Neural crest cell (in vitro differentiated cells): ENCODE measurements at regions not wholly inside any gene's neighbourhood (a gene's known extent, or its start where the extent isn't known, plus 50 kb on each side); places are given as distances from the start of the nearest gene placed in this dataset.
"Not testable (repeated sequence)": the region's sequence is repeated elsewhere in the genome, so short reads cannot be mapped to it uniquely, and the experiment has no call there.

Experiments
- DNase-seq: peaks from one replicate; pipeline ENCODE4 v3.0.0; 2021; ENCODE audit warnings: low read depth, mixed read lengths, low spot score
- H3K27ac Mint-ChIP-seq: one replicate; pipeline ENCODE4 v1.8.0; 2021; ENCODE audit warnings: mild to moderate bottlenecking, mixed read lengths; ENCODE audit not compliant: unreplicated experiment
- H3K27me3 Mint-ChIP-seq: 2 replicates; pipeline ENCODE4 v1.8.0; 2021; ENCODE audit warnings: low read depth, mild to moderate bottlenecking, mixed read lengths
- H3K36me3 Mint-ChIP-seq: 2 replicates; pipeline ENCODE4 v1.8.0; 2021; ENCODE audit warnings: low read depth, mild to moderate bottlenecking, mixed read lengths
- H3K4me1 Mint-ChIP-seq: 2 replicates; pipeline ENCODE4 v1.8.0; 2021; ENCODE audit warnings: mixed read lengths
- H3K4me3 Mint-ChIP-seq: one replicate; pipeline ENCODE4 v1.8.0; 2021; ENCODE audit warnings: mild to moderate bottlenecking, mixed read lengths
- H3K9me3 Mint-ChIP-seq: 2 replicates; pipeline ENCODE4 v1.8.0; 2021; ENCODE audit warnings: mixed read lengths
- CTCF ChIP-seq: fragments of 200-600 bp; sonication (generic); conservative IDR thresholded peaks from 2 replicates; pipeline ENCODE4 v1.5.0; 2021; ENCODE audit warnings: antibody characterized with exemption, mild to moderate bottlenecking

- H3K36me3 Mint-ChIP-seq, H3K4me3 Mint-ChIP-seq, H3K9me3 Mint-ChIP-seq, H3K27me3 Mint-ChIP-seq, DNase-seq, H3K27ac Mint-ChIP-seq, H3K4me1 Mint-ChIP-seq: not testable (repeated sequence)
Measured at GRCh38 chr7:39793851-39794250, 156.2 kb upstream of the CDK13 start.

- H3K4me1 Mint-ChIP-seq, H3K27ac Mint-ChIP-seq, DNase-seq, H3K27me3 Mint-ChIP-seq, H3K4me3 Mint-ChIP-seq, H3K9me3 Mint-ChIP-seq, H3K36me3 Mint-ChIP-seq: not testable (repeated sequence)
Measured at GRCh38 chr7:39796947-39797346, 153.1 kb upstream of the CDK13 start.

- not testable (repeated sequence) for H3K27ac Mint-ChIP-seq, H3K36me3 Mint-ChIP-seq, DNase-seq
Measured at GRCh38 chr7:39798077-39798476, 152.0 kb upstream of the CDK13 start.

GRCh38 chr7:39808796-39809481 lies 141.1 kb upstream of the CDK13 start:
- H3K36me3 Mint-ChIP-seq, result no peaks in the 10 kb centered on the region

More at GRCh38 chr7:39798077-39798476, 152.0 kb upstream of the CDK13 start:
- not testable (repeated sequence) for H3K4me1 Mint-ChIP-seq, H3K27me3 Mint-ChIP-seq, H3K4me3 Mint-ChIP-seq, H3K9me3 Mint-ChIP-seq

GRCh38 chr7:39810204-39810642 lies 139.8 kb upstream of the CDK13 start:
- DNase-seq, result no peak
- H3K9me3 Mint-ChIP-seq, result no peaks in the 10 kb centered on the region

More at GRCh38 chr7:39808796-39809481, 141.1 kb upstream of the CDK13 start:
- Mint-ChIP-seq H3K27ac (no peak overlapping the region), H3K27me3 (no peaks in the 10 kb centered on the region), H3K9me3 (no peaks in the 10 kb centered on the region), H3K4me1 (no peaks in the 10 kb centered on the region), H3K4me3 (no peak overlapping the region)
- no peak for DNase-seq
- no peak for TF ChIP-seq CTCF

GRCh38 chr7:39810710-39811109 lies 139.3 kb upstream of the CDK13 start:
- DNase-seq, result no peak
- Mint-ChIP-seq H3K27ac (no peak overlapping the region), H3K4me1 (no peaks in the 10 kb centered on the region), H3K9me3 (no peaks in the 10 kb centered on the region), H3K4me3 (no peak overlapping the region), H3K27me3 (peaks cover 6% of the 10 kb centered on the region), H3K36me3 (no peaks in the 10 kb centered on the region)
- no peak for TF ChIP-seq CTCF

More at GRCh38 chr7:39810204-39810642, 139.8 kb upstream of the CDK13 start:
- H3K27me3 Mint-ChIP-seq, result peaks cover 4% of the 10 kb centered on the region
- no peak overlapping the region for H3K4me3 Mint-ChIP-seq
- no peaks in the 10 kb centered on the region for H3K36me3 Mint-ChIP-seq
- peak; percentile 40 for TF ChIP-seq CTCF
- H3K27ac Mint-ChIP-seq, result no peak overlapping the region
- H3K4me1 Mint-ChIP-seq, result no peaks in the 10 kb centered on the region

GRCh38 chr7:39811161-39811614 lies 138.9 kb upstream of the CDK13 start:
- H3K4me1 Mint-ChIP-seq, result no peaks in the 10 kb centered on the region
- H3K4me3 Mint-ChIP-seq, result no peak overlapping the region
- H3K9me3 Mint-ChIP-seq, result no peaks in the 10 kb centered on the region
- no peak overlapping the region for H3K27ac Mint-ChIP-seq
- TF ChIP-seq CTCF, result no peak
- no peaks in the 10 kb centered on the region for H3K36me3 Mint-ChIP-seq
- no peak for DNase-seq
- peaks cover 6% of the 10 kb centered on the region for H3K27me3 Mint-ChIP-seq
